ENCODE measurements at regions not wholly inside any gene's neighbourhood (a gene's known extent, or its start where the extent isn't known, plus 50 kb on each side); places are given as distances from the start of the nearest gene placed in this dataset.

DNA sequence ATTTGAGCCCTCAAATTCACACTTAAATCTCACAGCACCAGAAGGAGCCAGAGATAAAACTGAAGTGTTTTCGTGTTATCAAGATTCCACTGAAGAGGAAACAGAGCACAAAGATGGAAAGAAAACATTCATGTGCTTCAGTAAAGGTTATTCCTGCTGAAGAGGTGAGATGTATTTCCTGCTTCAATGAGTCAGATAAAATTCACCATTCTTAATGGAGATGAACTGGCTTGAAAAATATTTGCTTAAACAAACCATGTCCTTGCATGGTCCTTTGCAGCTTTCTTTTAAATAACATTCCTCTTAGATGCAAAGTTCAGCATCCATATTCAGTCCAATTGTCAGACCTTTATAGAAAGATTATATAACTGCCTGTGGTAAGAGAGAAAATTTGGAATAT is 294.2 kb downstream of the IPMK start:
- H3K27ac ChIP-seq (ENCODE audit: low read depth) = no peak overlapping the region
- H3K79me2 ChIP-seq (replicated peaks; ENCODE audit: insufficient read depth) = no peaks in the 10 kb centered on the region
- DNase-seq (ENCODE audit: low spot score) (no peak), ATAC-seq (no peak)
- no peaks in the 10 kb centered on the region for H3K4me1 ChIP-seq (ENCODE audit: insufficient read depth)
- H3K4me3 ChIP-seq = no peak overlapping the region
- no peaks in the 10 kb centered on the region; the same call in 1 of the 2 replicates for H3K9me2 ChIP-seq (ENCODE audit: insufficient read depth)
- H3K36me3 Mint-ChIP-seq (ENCODE audit: low read depth) = peaks cover 5% of the 10 kb centered on the region; the same call in 2 of the 3 replicates
- H3K4me1 Mint-ChIP-seq = no peaks in the 10 kb centered on the region
- H3K27me3 ChIP-seq (ENCODE audit: insufficient read depth) = no peaks in the 10 kb centered on the region
- no peak for TF ChIP-seq ZNF114 (CRISPR knock-in tag; IDR thresholded peaks at IDR 0.05)
- no peak for TF ChIP-seq JUNB (IDR thresholded peaks at IDR 0.05; ENCODE audit: unreplicated experiment)
- TF ChIP-seq, protein P1, sequence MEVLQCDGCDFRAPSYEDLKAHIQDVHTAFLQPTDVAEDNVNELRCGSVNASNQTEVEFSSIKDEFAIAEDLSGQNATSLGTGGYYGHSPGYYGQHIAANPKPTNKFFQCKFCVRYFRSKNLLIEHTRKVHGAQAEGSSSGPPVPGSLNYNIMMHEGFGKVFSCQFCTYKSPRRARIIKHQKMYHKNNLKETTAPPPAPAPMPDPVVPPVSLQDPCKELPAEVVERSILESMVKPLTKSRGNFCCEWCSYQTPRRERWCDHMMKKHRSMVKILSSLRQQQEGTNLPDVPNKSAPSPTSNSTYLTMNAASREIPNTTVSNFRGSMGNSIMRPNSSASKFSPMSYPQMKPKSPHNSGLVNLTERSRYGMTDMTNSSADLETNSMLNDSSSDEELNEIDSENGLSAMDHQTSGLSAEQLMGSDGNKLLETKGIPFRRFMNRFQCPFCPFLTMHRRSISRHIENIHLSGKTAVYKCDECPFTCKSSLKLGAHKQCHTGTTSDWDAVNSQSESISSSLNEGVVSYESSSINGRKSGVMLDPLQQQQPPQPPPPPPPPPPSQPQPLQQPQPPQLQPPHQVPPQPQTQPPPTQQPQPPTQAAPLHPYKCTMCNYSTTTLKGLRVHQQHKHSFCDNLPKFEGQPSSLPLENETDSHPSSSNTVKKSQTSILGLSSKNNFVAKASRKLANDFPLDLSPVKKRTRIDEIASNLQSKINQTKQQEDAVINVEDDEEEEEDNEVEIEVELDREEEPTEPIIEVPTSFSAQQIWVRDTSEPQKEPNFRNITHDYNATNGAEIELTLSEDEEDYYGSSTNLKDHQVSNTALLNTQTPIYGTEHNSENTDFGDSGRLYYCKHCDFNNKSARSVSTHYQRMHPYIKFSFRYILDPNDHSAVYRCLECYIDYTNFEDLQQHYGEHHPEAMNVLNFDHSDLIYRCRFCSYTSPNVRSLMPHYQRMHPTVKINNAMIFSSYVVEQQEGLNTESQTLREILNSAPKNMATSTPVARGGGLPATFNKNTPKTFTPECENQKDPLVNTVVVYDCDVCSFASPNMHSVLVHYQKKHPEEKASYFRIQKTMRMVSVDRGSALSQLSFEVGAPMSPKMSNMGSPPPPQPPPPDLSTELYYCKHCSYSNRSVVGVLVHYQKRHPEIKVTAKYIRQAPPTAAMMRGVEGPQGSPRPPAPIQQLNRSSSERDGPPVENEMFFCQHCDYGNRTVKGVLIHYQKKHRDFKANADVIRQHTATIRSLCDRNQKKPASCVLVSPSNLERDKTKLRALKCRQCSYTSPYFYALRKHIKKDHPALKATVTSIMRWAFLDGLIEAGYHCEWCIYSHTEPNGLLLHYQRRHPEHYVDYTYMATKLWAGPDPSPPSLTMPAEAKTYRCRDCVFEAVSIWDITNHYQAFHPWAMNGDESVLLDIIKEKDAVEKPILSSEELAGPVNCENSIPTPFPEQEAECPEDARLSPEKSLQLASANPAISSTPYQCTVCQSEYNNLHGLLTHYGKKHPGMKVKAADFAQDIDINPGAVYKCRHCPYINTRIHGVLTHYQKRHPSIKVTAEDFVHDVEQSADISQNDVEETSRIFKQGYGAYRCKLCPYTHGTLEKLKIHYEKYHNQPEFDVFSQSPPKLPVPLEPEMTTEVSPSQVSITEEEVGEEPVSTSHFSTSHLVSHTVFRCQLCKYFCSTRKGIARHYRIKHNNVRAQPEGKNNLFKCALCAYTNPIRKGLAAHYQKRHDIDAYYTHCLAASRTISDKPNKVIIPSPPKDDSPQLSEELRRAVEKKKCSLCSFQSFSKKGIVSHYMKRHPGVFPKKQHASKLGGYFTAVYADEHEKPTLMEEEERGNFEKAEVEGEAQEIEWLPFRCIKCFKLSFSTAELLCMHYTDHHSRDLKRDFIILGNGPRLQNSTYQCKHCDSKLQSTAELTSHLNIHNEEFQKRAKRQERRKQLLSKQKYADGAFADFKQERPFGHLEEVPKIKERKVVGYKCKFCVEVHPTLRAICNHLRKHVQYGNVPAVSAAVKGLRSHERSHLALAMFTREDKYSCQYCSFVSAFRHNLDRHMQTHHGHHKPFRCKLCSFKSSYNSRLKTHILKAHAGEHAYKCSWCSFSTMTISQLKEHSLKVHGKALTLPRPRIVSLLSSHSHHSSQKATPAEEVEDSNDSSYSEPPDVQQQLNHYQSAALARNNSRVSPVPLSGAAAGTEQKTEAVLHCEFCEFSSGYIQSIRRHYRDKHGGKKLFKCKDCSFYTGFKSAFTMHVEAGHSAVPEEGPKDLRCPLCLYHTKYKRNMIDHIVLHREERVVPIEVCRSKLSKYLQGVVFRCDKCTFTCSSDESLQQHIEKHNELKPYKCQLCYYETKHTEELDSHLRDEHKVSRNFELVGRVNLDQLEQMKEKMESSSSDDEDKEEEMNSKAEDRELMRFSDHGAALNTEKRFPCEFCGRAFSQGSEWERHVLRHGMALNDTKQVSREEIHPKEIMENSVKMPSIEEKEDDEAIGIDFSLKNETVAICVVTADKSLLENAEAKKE (CRISPR knock-in tag; IDR thresholded peaks at IDR 0.05) = no peak
- TF ChIP-seq, protein P2, sequence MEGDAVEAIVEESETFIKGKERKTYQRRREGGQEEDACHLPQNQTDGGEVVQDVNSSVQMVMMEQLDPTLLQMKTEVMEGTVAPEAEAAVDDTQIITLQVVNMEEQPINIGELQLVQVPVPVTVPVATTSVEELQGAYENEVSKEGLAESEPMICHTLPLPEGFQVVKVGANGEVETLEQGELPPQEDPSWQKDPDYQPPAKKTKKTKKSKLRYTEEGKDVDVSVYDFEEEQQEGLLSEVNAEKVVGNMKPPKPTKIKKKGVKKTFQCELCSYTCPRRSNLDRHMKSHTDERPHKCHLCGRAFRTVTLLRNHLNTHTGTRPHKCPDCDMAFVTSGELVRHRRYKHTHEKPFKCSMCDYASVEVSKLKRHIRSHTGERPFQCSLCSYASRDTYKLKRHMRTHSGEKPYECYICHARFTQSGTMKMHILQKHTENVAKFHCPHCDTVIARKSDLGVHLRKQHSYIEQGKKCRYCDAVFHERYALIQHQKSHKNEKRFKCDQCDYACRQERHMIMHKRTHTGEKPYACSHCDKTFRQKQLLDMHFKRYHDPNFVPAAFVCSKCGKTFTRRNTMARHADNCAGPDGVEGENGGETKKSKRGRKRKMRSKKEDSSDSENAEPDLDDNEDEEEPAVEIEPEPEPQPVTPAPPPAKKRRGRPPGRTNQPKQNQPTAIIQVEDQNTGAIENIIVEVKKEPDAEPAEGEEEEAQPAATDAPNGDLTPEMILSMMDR (conservative IDR thresholded peaks at IDR 0.05; ENCODE audit: low read depth in 2 of 2) = no peak
- TF ChIP-seq POLR2AphosphoS5 (IDR thresholded peaks at IDR 0.05; ENCODE audit: low read depth) = no peak
- TF ChIP-seq, protein P3, sequence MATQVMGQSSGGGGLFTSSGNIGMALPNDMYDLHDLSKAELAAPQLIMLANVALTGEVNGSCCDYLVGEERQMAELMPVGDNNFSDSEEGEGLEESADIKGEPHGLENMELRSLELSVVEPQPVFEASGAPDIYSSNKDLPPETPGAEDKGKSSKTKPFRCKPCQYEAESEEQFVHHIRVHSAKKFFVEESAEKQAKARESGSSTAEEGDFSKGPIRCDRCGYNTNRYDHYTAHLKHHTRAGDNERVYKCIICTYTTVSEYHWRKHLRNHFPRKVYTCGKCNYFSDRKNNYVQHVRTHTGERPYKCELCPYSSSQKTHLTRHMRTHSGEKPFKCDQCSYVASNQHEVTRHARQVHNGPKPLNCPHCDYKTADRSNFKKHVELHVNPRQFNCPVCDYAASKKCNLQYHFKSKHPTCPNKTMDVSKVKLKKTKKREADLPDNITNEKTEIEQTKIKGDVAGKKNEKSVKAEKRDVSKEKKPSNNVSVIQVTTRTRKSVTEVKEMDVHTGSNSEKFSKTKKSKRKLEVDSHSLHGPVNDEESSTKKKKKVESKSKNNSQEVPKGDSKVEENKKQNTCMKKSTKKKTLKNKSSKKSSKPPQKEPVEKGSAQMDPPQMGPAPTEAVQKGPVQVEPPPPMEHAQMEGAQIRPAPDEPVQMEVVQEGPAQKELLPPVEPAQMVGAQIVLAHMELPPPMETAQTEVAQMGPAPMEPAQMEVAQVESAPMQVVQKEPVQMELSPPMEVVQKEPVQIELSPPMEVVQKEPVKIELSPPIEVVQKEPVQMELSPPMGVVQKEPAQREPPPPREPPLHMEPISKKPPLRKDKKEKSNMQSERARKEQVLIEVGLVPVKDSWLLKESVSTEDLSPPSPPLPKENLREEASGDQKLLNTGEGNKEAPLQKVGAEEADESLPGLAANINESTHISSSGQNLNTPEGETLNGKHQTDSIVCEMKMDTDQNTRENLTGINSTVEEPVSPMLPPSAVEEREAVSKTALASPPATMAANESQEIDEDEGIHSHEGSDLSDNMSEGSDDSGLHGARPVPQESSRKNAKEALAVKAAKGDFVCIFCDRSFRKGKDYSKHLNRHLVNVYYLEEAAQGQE (IDR thresholded peaks at IDR 0.05; ENCODE audit: unreplicated experiment) = no peak
- no peak for TF ChIP-seq NANOG (IDR thresholded peaks at IDR 0.05; ENCODE audit: borderline replicate concordance)
- TF ChIP-seq CREB1 (CRISPR knock-in tag; IDR thresholded peaks at IDR 0.05; ENCODE audit: low read depth) = no peak
- TF ChIP-seq EZH2phosphoT487 (IDR thresholded peaks at IDR 0.05; ENCODE audit: unreplicated experiment) = no peak
- TF ChIP-seq EZH2 (IDR thresholded peaks at IDR 0.05; ENCODE audit: low read depth, unreplicated experiment) = no peak
- no peak overlapping the region for H3K27ac Mint-ChIP-seq
- H3K4me2 ChIP-seq = no peak overlapping the region
- H4K20me1 ChIP-seq (replicated peaks; ENCODE audit: insufficient read depth) = no peaks in the 10 kb centered on the region
- peaks cover 4% of the 10 kb centered on the region; the same call in 1 of the 3 replicates for H3K9me3 Mint-ChIP-seq
- H2AFZ ChIP-seq = no peak overlapping the region
- H3K36me3 ChIP-seq (ENCODE audit: insufficient read depth) = no peaks in the 10 kb centered on the region
- no peaks in the 10 kb centered on the region for H3K27me3 Mint-ChIP-seq (ENCODE audit: insufficient read depth, low read depth, poor library complexity)
- no peak overlapping the region for H3K4me3 Mint-ChIP-seq
- H3F3A ChIP-seq (replicated peaks; ENCODE audit: low read depth) = no peaks in the 10 kb centered on the region
